ENCODE measurements at regions not wholly inside any gene's neighbourhood (a gene's known extent, or its start where the extent isn't known, plus 50 kb on each side); places are given as distances from the start of the nearest gene placed in this dataset.
A peak's percentile ranks its signal among the peaks of the same experiment; 100 is the strongest.
"Not testable (repeated sequence)": the region's sequence is repeated elsewhere in the genome, so short reads cannot be mapped to it uniquely, and the experiment has no call there.

DNA sequence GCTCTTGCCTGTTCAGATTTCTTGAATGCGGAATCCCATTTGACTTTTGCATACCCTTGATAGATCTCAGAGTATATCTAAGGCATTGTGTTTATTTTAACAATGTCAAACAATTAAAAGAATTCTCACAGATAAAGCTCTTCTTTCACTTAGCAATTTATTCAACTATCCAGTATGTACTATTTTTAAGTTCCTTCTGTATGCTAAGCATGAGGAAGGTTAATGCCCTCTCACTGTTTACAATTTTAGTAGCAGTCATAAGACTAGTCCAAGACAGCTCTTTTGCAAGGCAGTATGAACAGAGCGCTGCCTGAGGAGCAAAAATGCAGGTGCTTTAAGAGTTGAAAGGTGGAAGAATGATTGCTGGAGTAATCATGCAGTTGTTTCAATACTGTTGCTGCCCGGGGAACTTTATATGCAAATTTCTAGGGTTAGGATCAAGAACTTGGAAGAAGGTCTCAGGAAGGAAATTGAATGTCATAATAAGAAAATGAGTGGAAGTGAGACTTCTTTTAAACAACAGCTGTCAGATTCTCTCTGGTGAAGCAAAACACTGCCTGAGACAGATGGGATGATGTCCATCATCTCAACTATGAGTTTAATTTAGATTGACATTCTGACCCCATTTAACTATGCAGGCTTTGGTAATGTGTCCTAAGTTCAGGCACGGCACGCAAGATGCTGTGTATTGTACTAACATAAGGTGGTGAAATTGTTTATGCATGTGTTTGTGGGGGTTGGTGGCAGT is 1303.5 kb upstream of the CITED2 start:
- DNase-seq, result peak; percentile 29
- H3K4me1 ChIP-seq (ENCODE audit: control insufficient read depth, insufficient read depth, low read length), result peaks cover 2% of the 10 kb centered on the region
- H3K4me3 ChIP-seq (ENCODE audit: low read length), result no peak overlapping the region
- no peaks in the 10 kb centered on the region for H3K36me3 ChIP-seq (ENCODE audit: control insufficient read depth, insufficient read depth, low read length)
- 71% methylated on average over 4 of the region's 5 CpGs for WGBS (ENCODE audit: insufficient coverage)
- H3K9me3 ChIP-seq (replicated peaks; ENCODE audit: control insufficient read depth, low read depth, low read length), result no peaks in the 10 kb centered on the region
- H3K27ac ChIP-seq (ENCODE audit: low read length), result no peak overlapping the region
- no peaks in the 10 kb centered on the region for H3K27me3 ChIP-seq (ENCODE audit: control insufficient read depth, insufficient read depth, low read length)

DNA sequence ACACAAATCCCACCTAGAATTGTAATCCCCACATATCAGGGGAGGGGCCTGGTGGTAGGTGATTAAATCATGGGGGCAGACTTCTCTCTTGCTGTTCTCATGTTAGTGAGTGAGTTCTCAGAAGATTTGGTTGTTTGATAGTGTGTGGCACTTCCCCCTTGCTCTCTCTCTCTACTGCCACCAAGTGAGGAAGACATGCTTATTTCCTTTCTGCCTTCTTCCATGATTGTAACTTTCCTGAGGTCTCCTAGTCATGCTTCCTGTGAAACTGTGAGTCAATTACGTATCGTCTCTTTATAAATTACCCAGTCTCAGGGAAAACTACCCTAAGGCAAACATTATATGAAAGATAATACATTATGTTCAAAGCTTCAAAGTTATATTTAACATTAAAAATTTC is 1297.5 kb upstream of the CITED2 start:
- no peaks in the 10 kb centered on the region for H3K4me1 ChIP-seq (ENCODE audit: control insufficient read depth, insufficient read depth, low read length)
- H3K36me3 ChIP-seq (ENCODE audit: control insufficient read depth, insufficient read depth, low read length), result no peaks in the 10 kb centered on the region
- H3K9me3 ChIP-seq (replicated peaks; ENCODE audit: control insufficient read depth, low read depth, low read length), result no peaks in the 10 kb centered on the region
- no peak for DNase-seq
- WGBS (ENCODE audit: insufficient coverage), result no CpG with 5 or more reads among the region's 2 CpGs
- H3K27me3 ChIP-seq (ENCODE audit: control insufficient read depth, insufficient read depth, low read length), result no peaks in the 10 kb centered on the region
- no peak overlapping the region for H3K27ac ChIP-seq (ENCODE audit: low read length)
- no peak overlapping the region for H3K4me3 ChIP-seq (ENCODE audit: low read length)

DNA sequence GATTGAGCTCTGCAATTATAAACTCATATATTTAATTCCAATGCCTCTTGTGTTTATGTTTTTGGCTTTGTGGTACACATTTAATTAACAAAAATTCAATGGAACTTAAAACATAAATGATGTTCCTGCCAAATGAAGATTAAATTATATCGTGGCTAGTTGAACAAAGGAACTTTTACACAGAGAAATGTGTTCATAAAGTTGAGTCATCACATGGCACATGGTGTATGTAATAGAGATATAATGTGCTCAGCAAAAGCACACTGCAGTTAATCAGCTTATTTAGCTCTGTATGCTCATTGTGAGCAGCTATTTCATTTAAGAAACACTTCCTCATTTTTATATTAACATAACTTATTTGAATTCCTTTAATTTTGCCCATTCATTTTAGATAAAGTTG is 1295.6 kb upstream of the CITED2 start:
- H3K27me3 ChIP-seq (ENCODE audit: control insufficient read depth, insufficient read depth, low read length), result no peaks in the 10 kb centered on the region
- WGBS (ENCODE audit: insufficient coverage), result no CpG with 5 or more reads among the region's 1 CpG
- no peaks in the 10 kb centered on the region for H3K9me3 ChIP-seq (replicated peaks; ENCODE audit: control insufficient read depth, low read depth, low read length)
- no peak for DNase-seq
- no peaks in the 10 kb centered on the region for H3K36me3 ChIP-seq (ENCODE audit: control insufficient read depth, insufficient read depth, low read length)
- H3K4me1 ChIP-seq (ENCODE audit: control insufficient read depth, insufficient read depth, low read length), result no peaks in the 10 kb centered on the region
- H3K27ac ChIP-seq (ENCODE audit: low read length), result no peak overlapping the region
- H3K4me3 ChIP-seq (ENCODE audit: low read length), result no peak overlapping the region

DNA sequence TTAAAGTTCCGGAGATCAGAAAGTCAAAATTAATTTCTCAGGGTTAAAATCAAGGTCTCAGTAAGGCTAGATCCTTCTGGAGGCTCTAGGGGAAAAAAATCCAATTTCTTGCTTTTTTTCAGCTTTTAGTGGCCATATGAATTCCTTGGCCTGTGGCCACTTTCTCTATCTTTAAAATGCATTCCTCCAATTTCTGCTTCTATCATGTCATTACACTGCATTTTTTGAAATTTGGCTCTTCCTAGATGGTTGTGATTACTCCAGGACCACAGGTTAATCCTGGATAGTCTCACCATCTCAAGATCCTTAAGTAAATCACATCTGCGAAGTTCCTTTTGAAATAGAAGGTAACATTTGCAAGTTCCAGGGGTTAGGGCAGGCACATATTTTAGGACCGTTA is 1294.9 kb upstream of the CITED2 start:
- no CpG with 5 or more reads among the region's 3 CpGs for WGBS (ENCODE audit: insufficient coverage)
- Histone ChIP-seq H3K4me1 (ENCODE audit: control insufficient read depth, insufficient read depth, low read length) (no peaks in the 10 kb centered on the region), H3K36me3 (ENCODE audit: control insufficient read depth, insufficient read depth, low read length) (no peaks in the 10 kb centered on the region), H3K4me3 (ENCODE audit: low read length) (no peak overlapping the region), H3K27ac (ENCODE audit: low read length) (no peak overlapping the region), H3K27me3 (ENCODE audit: control insufficient read depth, insufficient read depth, low read length) (no peaks in the 10 kb centered on the region), H3K9me3 (replicated peaks; ENCODE audit: control insufficient read depth, low read depth, low read length) (no peaks in the 10 kb centered on the region)
- no peak for DNase-seq

DNA sequence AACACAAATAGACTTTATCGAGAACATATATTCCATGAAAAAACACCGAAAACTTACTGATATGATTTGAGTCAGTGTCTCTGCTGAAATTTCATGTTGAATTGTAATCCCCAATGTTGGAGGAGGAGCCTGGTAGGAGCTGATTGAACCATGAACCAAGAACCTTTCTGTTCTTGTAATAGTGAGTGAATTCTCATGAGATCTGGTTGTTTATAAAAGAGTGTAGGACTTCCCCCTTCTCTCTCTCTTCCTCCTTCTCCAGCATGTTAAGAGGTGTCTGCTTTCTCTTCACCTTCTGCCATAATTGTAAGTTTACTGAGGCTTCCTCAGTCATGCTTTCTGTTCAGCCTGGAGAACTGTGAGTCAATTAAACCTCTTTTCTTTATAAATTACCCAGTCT is 1289.3 kb upstream of the CITED2 start:
- Histone ChIP-seq H3K9me3 (replicated peaks; ENCODE audit: control insufficient read depth, low read depth, low read length) (no peaks in the 10 kb centered on the region), H3K36me3 (ENCODE audit: control insufficient read depth, insufficient read depth, low read length) (no peaks in the 10 kb centered on the region), H3K27ac (ENCODE audit: low read length) (no peak overlapping the region), H3K4me3 (ENCODE audit: low read length) (no peak overlapping the region), H3K27me3 (ENCODE audit: control insufficient read depth, insufficient read depth, low read length) (no peaks in the 10 kb centered on the region), H3K4me1 (ENCODE audit: control insufficient read depth, insufficient read depth, low read length) (no peaks in the 10 kb centered on the region)
- WGBS (ENCODE audit: insufficient coverage), result no CpG with 5 or more reads among the region's 2 CpGs
- no peak for DNase-seq

DNA sequence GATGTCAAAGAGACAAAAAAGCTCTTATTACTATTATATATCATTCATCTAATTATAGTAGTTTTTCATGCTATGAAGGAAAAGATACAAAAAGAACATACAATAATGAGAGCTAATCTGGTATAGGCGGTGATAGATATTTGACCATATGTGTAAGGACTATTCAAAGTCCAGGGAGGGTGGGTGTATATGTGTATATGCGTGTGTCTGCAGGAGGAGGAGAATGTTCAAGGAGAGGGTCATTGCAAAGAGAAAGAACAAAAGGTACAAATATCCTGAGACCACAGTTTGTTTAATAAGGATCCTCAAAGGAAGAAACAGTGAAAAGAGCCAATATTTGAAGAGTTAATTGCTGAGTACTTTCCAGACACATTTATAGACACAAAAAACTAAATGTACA is 1288.6 kb upstream of the CITED2 start:
- no peaks in the 10 kb centered on the region for H3K27me3 ChIP-seq (ENCODE audit: control insufficient read depth, insufficient read depth, low read length)
- WGBS (ENCODE audit: insufficient coverage), result 83% methylated on average over 2 of the region's 2 CpGs
- no peak overlapping the region for H3K27ac ChIP-seq (ENCODE audit: low read length)
- H3K4me3 ChIP-seq (ENCODE audit: low read length), result no peak overlapping the region
- no peaks in the 10 kb centered on the region for H3K4me1 ChIP-seq (ENCODE audit: control insufficient read depth, insufficient read depth, low read length)
- no peaks in the 10 kb centered on the region for H3K36me3 ChIP-seq (ENCODE audit: control insufficient read depth, insufficient read depth, low read length)
- no peaks in the 10 kb centered on the region for H3K9me3 ChIP-seq (replicated peaks; ENCODE audit: control insufficient read depth, low read depth, low read length)
- DNase-seq, result no peak

DNA sequence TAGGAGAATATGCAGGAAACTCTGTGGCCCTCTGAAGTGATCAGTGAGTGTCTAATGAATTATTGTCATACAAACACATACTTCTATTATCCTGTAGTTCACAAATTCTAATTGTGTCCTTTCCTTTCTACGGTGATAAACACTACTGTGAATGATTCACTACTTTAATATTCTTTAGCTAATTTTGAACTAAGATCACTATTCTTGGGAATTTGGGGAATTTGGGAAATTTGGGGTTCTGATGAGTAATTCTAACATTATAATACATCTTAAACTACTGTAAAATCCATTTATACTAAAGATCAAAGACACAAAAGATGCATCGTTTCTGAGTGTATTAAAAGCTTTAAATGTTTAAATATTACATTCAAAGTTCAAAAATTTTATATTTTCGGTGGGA is 1287.2 kb upstream of the CITED2 start:
- WGBS (ENCODE audit: insufficient coverage), result no CpG with 5 or more reads among the region's 3 CpGs
- Histone ChIP-seq H3K36me3 (ENCODE audit: control insufficient read depth, insufficient read depth, low read length) (no peaks in the 10 kb centered on the region), H3K4me1 (ENCODE audit: control insufficient read depth, insufficient read depth, low read length) (no peaks in the 10 kb centered on the region), H3K9me3 (replicated peaks; ENCODE audit: control insufficient read depth, low read depth, low read length) (no peaks in the 10 kb centered on the region), H3K4me3 (ENCODE audit: low read length) (no peak overlapping the region), H3K27me3 (ENCODE audit: control insufficient read depth, insufficient read depth, low read length) (no peaks in the 10 kb centered on the region), H3K27ac (ENCODE audit: low read length) (no peak overlapping the region)
- DNase-seq, result no peak

DNA sequence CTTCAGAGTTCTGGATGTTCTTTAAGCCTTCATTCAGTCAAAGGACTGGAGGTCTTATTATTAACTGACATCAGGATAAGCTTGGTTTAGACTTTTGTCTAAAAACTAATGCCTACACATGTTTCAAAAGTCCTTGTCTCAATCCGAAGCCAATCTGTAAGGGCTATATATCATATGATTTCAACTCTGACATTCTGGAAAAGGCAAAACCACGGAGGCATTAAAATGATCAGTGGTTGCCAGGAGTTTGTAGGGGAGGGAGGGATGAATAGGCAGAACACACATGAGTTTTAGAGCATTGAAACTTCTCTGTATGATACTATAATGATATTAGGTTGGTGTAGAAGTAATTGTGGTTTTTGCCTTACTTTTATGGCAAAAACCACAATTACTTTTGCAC is 1285.8 kb upstream of the CITED2 start:
- WGBS (ENCODE audit: insufficient coverage), result 60% methylated on average over 1 of the region's 2 CpGs
- no peaks in the 10 kb centered on the region for H3K4me1 ChIP-seq (ENCODE audit: control insufficient read depth, insufficient read depth, low read length)
- no peaks in the 10 kb centered on the region for H3K9me3 ChIP-seq (replicated peaks; ENCODE audit: control insufficient read depth, low read depth, low read length)
- DNase-seq, result no peak
- H3K36me3 ChIP-seq (ENCODE audit: control insufficient read depth, insufficient read depth, low read length), result no peaks in the 10 kb centered on the region
- H3K4me3 ChIP-seq (ENCODE audit: low read length), result no peak overlapping the region
- H3K27ac ChIP-seq (ENCODE audit: low read length), result no peak overlapping the region
- no peaks in the 10 kb centered on the region for H3K27me3 ChIP-seq (ENCODE audit: control insufficient read depth, insufficient read depth, low read length)

DNA sequence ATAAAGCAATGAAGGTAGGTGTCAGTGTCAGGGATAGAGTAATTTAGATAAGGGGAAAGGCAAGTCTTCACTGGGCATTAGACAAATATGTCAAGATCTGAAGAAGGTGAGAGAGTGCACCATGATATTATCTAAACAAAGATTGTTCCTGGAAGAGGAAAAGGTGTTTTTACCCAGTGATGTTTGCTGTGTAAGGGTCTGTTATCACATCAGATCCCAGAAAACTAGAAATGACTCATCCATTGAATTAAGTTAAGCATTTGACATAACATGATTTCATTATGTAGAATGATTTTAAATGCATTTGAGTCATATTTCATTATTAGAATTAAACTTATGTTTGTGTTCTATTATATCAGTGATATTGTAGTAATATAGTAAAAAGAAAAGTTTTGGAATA is 1279.5 kb upstream of the CITED2 start:
- H3K27ac ChIP-seq (ENCODE audit: low read length), result no peak overlapping the region
- H3K4me1 ChIP-seq (ENCODE audit: control insufficient read depth, insufficient read depth, low read length), result no peaks in the 10 kb centered on the region
- no peaks in the 10 kb centered on the region for H3K36me3 ChIP-seq (ENCODE audit: control insufficient read depth, insufficient read depth, low read length)
- no peaks in the 10 kb centered on the region for H3K9me3 ChIP-seq (replicated peaks; ENCODE audit: control insufficient read depth, low read depth, low read length)
- no peaks in the 10 kb centered on the region for H3K27me3 ChIP-seq (ENCODE audit: control insufficient read depth, insufficient read depth, low read length)
- H3K4me3 ChIP-seq (ENCODE audit: low read length), result no peak overlapping the region
- DNase-seq, result no peak

DNA sequence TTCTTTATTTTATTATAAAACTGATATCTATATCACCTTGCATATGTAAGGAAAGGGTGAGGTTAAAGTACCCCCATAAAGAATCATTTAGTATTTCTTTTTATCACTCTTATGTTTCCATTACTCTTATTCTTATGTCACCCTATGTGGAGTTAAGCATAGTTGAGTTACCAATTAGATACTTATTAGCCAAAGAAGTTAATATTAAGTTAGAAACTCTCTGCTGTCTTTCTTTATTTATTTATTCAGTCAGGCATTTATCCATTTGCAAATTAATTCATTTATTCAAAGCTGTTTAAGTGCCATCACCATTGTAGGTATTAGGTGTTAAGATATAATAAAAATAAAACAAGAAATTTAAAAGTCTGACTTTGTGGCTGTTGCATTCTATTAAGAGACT is 1279.1 kb upstream of the CITED2 start:
- H3K27ac ChIP-seq (ENCODE audit: low read length), result no peak overlapping the region
- DNase-seq, result no peak
- no peaks in the 10 kb centered on the region for H3K27me3 ChIP-seq (ENCODE audit: control insufficient read depth, insufficient read depth, low read length)
- H3K4me1 ChIP-seq (ENCODE audit: control insufficient read depth, insufficient read depth, low read length), result no peaks in the 10 kb centered on the region
- H3K9me3 ChIP-seq (replicated peaks; ENCODE audit: control insufficient read depth, low read depth, low read length), result no peaks in the 10 kb centered on the region
- H3K4me3 ChIP-seq (ENCODE audit: low read length), result no peak overlapping the region
- H3K36me3 ChIP-seq (ENCODE audit: control insufficient read depth, insufficient read depth, low read length), result no peaks in the 10 kb centered on the region

DNA sequence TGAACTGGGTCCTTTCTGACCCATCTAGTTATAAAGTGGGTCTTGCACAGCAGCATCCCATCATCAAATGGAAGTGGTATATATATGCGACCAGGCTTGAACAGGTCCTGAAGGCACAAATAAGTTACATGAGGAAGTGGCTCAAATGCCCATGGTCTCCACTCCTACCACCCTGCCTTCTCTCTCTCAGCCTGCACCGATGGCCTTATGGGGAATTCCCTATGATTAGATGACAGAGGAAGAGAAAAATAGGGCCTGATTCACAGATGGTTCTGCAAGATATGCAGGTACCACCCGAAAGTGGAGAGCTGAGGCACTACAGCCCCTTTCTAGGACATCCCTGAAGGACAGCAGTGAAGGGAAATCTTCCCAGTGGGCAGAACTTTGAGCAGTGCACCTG is 1275.1 kb upstream of the CITED2 start:
- DNase-seq; H3K27me3 ChIP-seq (ENCODE audit: control insufficient read depth, insufficient read depth, low read length); H3K36me3 ChIP-seq (ENCODE audit: control insufficient read depth, insufficient read depth, low read length); H3K4me3 ChIP-seq (ENCODE audit: low read length); H3K4me1 ChIP-seq (ENCODE audit: control insufficient read depth, insufficient read depth, low read length); H3K27ac ChIP-seq (ENCODE audit: low read length): not testable (repeated sequence)
- peaks cover 16% of the 10 kb centered on the region for H3K9me3 ChIP-seq (replicated peaks; ENCODE audit: control insufficient read depth, low read depth, low read length)
- 100% methylated on average over 1 of the region's 3 CpGs for WGBS (ENCODE audit: insufficient coverage)

All from muscle of leg (tissue), 3 donors.